ENCODE measurements at regions not wholly inside any gene's neighbourhood (a gene's known extent, or its start where the extent isn't known, plus 50 kb on each side); places are given as distances from the start of the nearest gene placed in this dataset.

- TF ChIP-seq CTCF (IDR thresholded peaks at IDR 0.05) (no peak), REST (IDR thresholded peaks at IDR 0.05; ENCODE audit: insufficient read depth in 1 of 2, low read depth in 2 of 2, low read length in 1 of 2) (no peak), SIN3A (IDR thresholded peaks at IDR 0.05; ENCODE audit: borderline replicate concordance, insufficient read depth, low read depth, low read length) (no peak), POLR2AphosphoS5 (IDR thresholded peaks at IDR 0.05; ENCODE audit: low read depth, low read length) (no peak), TCF7L2 (IDR thresholded peaks at IDR 0.05; ENCODE audit: low read depth, low read length) (no peak)
Measured at GRCh38 chr10:21249435-21249834, 276.0 kb downstream of the SKIDA1 start.
